Right atrium auricular region (tissue), 2 donors: ENCODE measurements at regions not wholly inside any gene's neighbourhood (a gene's known extent, or its start where the extent isn't known, plus 50 kb on each side); places are given as distances from the start of the nearest gene placed in this dataset.

Experiments used
- DNase-seq: peaks from one replicate; pipeline ENCODE4 v3.0.0-alpha.2; 2019; ENCODE audit warnings: low spot score
- H3K27ac ChIP-seq, 2 donors: fragments of 200-600 bp; sonication (generic); 1 replicate in 1 of 2; 2 replicates in 1 of 2; pipeline ENCODE4 v1.5.1; 2016 to 2019
- H3K27me3 ChIP-seq, 2 donors: fragments of 200-600 bp; sonication (generic); one replicate each; pipeline versions ENCODE4 v1.5.1 to v1.6.0; 2017 to 2019
- H3K36me3 ChIP-seq: fragments of 200-600 bp; sonication (generic); one replicate; pipeline ENCODE4 v1.5.1; 2016
- H3K4me1 ChIP-seq, 2 donors: fragments of 200-600 bp; sonication (generic); one replicate each; pipeline versions ENCODE4 v1.5.1 to v1.6.0; 2017 to 2019
- H3K4me3 ChIP-seq, 2 donors: fragments of 200-600 bp; sonication (generic); 1 replicate in 1 of 2; 2 replicates in 1 of 2; pipeline ENCODE4 v1.5.1; 2017 to 2019; ENCODE audit warnings: mild to moderate bottlenecking in 1 of 2, moderate library complexity in 1 of 2
- H3K9me3 ChIP-seq, 2 donors: fragments of 200-600 bp; sonication (generic); one replicate each; pipeline ENCODE4 v1.5.1; 2019
- CTCF ChIP-seq, 2 donors: fragments of 200-600 bp; sonication (generic); IDR thresholded peaks; one replicate each; pipeline ENCODE4 v1.5.1; 2019; ENCODE audit warnings: antibody characterized with exemption in 2 of 2

GRCh38 chr7:42453931-42454361 lies 216.9 kb upstream of the GLI3 start:
- TF ChIP-seq CTCF (IDR thresholded peaks at IDR 0.05): no peak
- DNase-seq: no peak
- Histone ChIP-seq H3K27ac (no peak overlapping the region), H3K9me3 (no peaks in the 10 kb centered on the region), H3K4me1 (no peaks in the 10 kb centered on the region), H3K27me3 (no peaks in the 10 kb centered on the region), H3K4me3 (no peak overlapping the region), H3K36me3 (no peaks in the 10 kb centered on the region)

GRCh38 chr7:42452356-42452755 lies 215.3 kb upstream of the GLI3 start:
- no peak for TF ChIP-seq CTCF (IDR thresholded peaks at IDR 0.05)
- Histone ChIP-seq H3K36me3 (no peaks in the 10 kb centered on the region), H3K9me3 (no peaks in the 10 kb centered on the region), H3K4me1 (no peaks in the 10 kb centered on the region), H3K27ac (no peak overlapping the region), H3K4me3 (no peak overlapping the region), H3K27me3 (no peaks in the 10 kb centered on the region)
- DNase-seq: no peak

- H3K36me3 ChIP-seq: no peaks in the 10 kb centered on the region
- no peak overlapping the region for H3K27ac ChIP-seq
- no peak for TF ChIP-seq CTCF (IDR thresholded peaks at IDR 0.05)
- H3K4me3 ChIP-seq: no peak overlapping the region
- DNase-seq: no peak
- H3K9me3 ChIP-seq: no peaks in the 10 kb centered on the region
- no peaks in the 10 kb centered on the region for H3K27me3 ChIP-seq
- no peaks in the 10 kb centered on the region for H3K4me1 ChIP-seq
Observed at GRCh38 chr7:42449431-42449830, 212.4 kb upstream of the GLI3 start.

- no peaks in the 10 kb centered on the region for H3K27me3 ChIP-seq
- no peak for TF ChIP-seq CTCF (IDR thresholded peaks at IDR 0.05)
Observed at GRCh38 chr7:42448901-42449300, 211.9 kb upstream of the GLI3 start.

GRCh38 chr7:42445691-42446090 lies 208.7 kb upstream of the GLI3 start:
- Histone ChIP-seq H3K27ac (no peak overlapping the region), H3K4me1 (no peaks in the 10 kb centered on the region), H3K27me3 (no peaks in the 10 kb centered on the region), H3K9me3 (peaks cover 0 to 10% of the 10 kb centered on the region in 2 donors), H3K4me3 (no peak overlapping the region), H3K36me3 (no peaks in the 10 kb centered on the region)
- no peak for TF ChIP-seq CTCF (IDR thresholded peaks at IDR 0.05)
- no peak for DNase-seq

More at GRCh38 chr7:42448901-42449300, 211.9 kb upstream of the GLI3 start:
- no peak for DNase-seq
- Histone ChIP-seq H3K4me1 (no peaks in the 10 kb centered on the region), H3K27ac (no peak overlapping the region), H3K4me3 (no peak overlapping the region), H3K9me3 (no peaks in the 10 kb centered on the region), H3K36me3 (no peaks in the 10 kb centered on the region)

GRCh38 chr7:42440951-42441350 lies 203.9 kb upstream of the GLI3 start:
- Histone ChIP-seq H3K27ac (no peak overlapping the region), H3K9me3 (peaks cover 0 to 24% of the 10 kb centered on the region in 2 donors), H3K4me1 (no peaks in the 10 kb centered on the region), H3K4me3 (no peak overlapping the region), H3K36me3 (no peaks in the 10 kb centered on the region), H3K27me3 (no peaks in the 10 kb centered on the region)
- DNase-seq: no peak
- no peak for TF ChIP-seq CTCF (IDR thresholded peaks at IDR 0.05)
